GM18508 (cell line): ENCODE measurements at regions not wholly inside any gene's neighbourhood (a gene's known extent, or its start where the extent isn't known, plus 50 kb on each side); places are given as distances from the start of the nearest gene placed in this dataset.
A peak's percentile ranks its signal among the peaks of the same experiment; 100 is the strongest.
"Not testable (repeated sequence)": the region's sequence is repeated elsewhere in the genome, so short reads cannot be mapped to it uniquely, and the experiment has no call there.

Experiments used
- ATAC-seq: cut with Tn5 transposase; IDR thresholded peaks from one replicate; pipeline ENCODE4 v1.9.1; 2021; ENCODE audit warnings: moderate number of reproducible peaks; ENCODE audit not compliant: insufficient read depth, unreplicated experiment

- no peak for ATAC-seq
Observed at GRCh38 chr5:143599474-143599873, 196.0 kb upstream of the NR3C1 start.

- ATAC-seq, result no peak
Observed at GRCh38 chr5:143596824-143597223, 193.3 kb upstream of the NR3C1 start.

GRCh38 chr5:143594902-143595818, 191.7 kb upstream of the NR3C1 start:
- ATAC-seq, result no peak

- no peak for ATAC-seq
Observed at GRCh38 chr5:143593723-143594122, 190.2 kb upstream of the NR3C1 start.

- peak; percentile 82 for ATAC-seq
Observed at GRCh38 chr5:143592648-143593047, 189.2 kb upstream of the NR3C1 start.

GRCh38 chr5:143588933-143589662, 185.6 kb upstream of the NR3C1 start:
- no peak for ATAC-seq

GRCh38 chr5:143588121-143588520, 184.6 kb upstream of the NR3C1 start:
- ATAC-seq, result not testable (repeated sequence)

GRCh38 chr5:143586781-143587362, 183.4 kb upstream of the NR3C1 start:
- ATAC-seq, result no peak

GRCh38 chr5:143585970-143586369, 182.5 kb upstream of the NR3C1 start:
- ATAC-seq, result no peak

- no peak for ATAC-seq
Observed at GRCh38 chr5:143583409-143583808, 179.9 kb upstream of the NR3C1 start.

- no peak for ATAC-seq
Observed at GRCh38 chr5:143582869-143583268, 179.4 kb upstream of the NR3C1 start.

- no peak for ATAC-seq
Observed at GRCh38 chr5:143582176-143582575, 178.7 kb upstream of the NR3C1 start.

- no peak for ATAC-seq
Observed at GRCh38 chr5:143581649-143582048, 178.2 kb upstream of the NR3C1 start.

- no peak for ATAC-seq
Observed at GRCh38 chr5:143581147-143581546, 177.7 kb upstream of the NR3C1 start.

GRCh38 chr5:143576711-143577484, 173.4 kb upstream of the NR3C1 start:
- ATAC-seq, result no peak

- no peak for ATAC-seq
Observed at GRCh38 chr5:143575286-143575685, 171.8 kb upstream of the NR3C1 start.

GRCh38 chr5:143574236-143574635, 170.8 kb upstream of the NR3C1 start:
- ATAC-seq, result no peak

- no peak for ATAC-seq
Observed at GRCh38 chr5:143573568-143574170, 170.2 kb upstream of the NR3C1 start.

GRCh38 chr5:143572671-143573070, 169.2 kb upstream of the NR3C1 start:
- ATAC-seq, result no peak
